ENCODE measurements at regions not wholly inside any gene's neighbourhood (a gene's known extent, or its start where the extent isn't known, plus 50 kb on each side); places are given as distances from the start of the nearest gene placed in this dataset.

GRCh38 chr10:44756216-44756615, 154.9 kb upstream of the TMEM72 start:
- WGBS (ENCODE audit: insufficient coverage, low coverage, missing lambda C conversion rate): 2% methylated on average over 6 of the region's 6 CpGs
- CTCF ChIA-PET (ENCODE audit: low intra/inter-chr PET ratio): no interaction called here

More at GRCh38 chr10:44756216-44756615, 154.9 kb upstream of the TMEM72 start:
- intact Hi-C loops (cut with micrococcal nuclease): no loop called here
- H3K9me3 ChIP-seq (replicated peaks; ENCODE audit: control insufficient read depth, insufficient read depth, low read depth, low read length): no peaks in the 10 kb centered on the region
- no peaks in the 10 kb centered on the region for H3K27me3 ChIP-seq (ENCODE audit: control insufficient read depth in 2 of 2, insufficient read depth in 2 of 2, low read length in 2 of 2)
- ATAC-seq: no peak
- no peaks in the 10 kb centered on the region for H3K36me3 ChIP-seq (ENCODE audit: control insufficient read depth, insufficient read depth, low read length)
- no peak overlapping the region for H3K4me2 ChIP-seq (ENCODE audit: insufficient read depth, low read length)
- POLR2A ChIA-PET: no interaction called here
- H2AFZ ChIP-seq (ENCODE audit: low read depth, low read length): no peak overlapping the region
- in situ Hi-C loops (cut with MboI): no loop called here
- H3K27ac ChIP-seq (ENCODE audit: extremely low read depth, low read depth, low read length): no peak overlapping the region
- H3K9ac ChIP-seq (ENCODE audit: insufficient read depth in 1 of 2, low read depth in 2 of 2, low read length in 2 of 2): no peak overlapping the region
- no peaks in the 10 kb centered on the region for H3K4me1 ChIP-seq (replicated peaks in 1 of 2; ENCODE audit: control insufficient read depth in 2 of 2, insufficient read depth in 2 of 2, low read length in 2 of 2)
- no peaks in the 10 kb centered on the region for H3K9me1 ChIP-seq (ENCODE audit: control insufficient read depth, insufficient read depth, low read length)
- no peak for DNase-seq (ENCODE audit: extremely low read depth in 1 of 4, low spot score in 3 of 4)
- no peaks in the 10 kb centered on the region for H4K20me1 ChIP-seq (replicated peaks; ENCODE audit: control insufficient read depth, insufficient read depth, low read length)
- H3K79me2 ChIP-seq (ENCODE audit: control insufficient read depth, insufficient read depth, low read length): no peaks in the 10 kb centered on the region
- no peak overlapping the region for H3K4me3 ChIP-seq
- TF ChIP-seq KHSRP (IDR thresholded peaks at IDR 0.05): no peak
- no peak for TF ChIP-seq DDX20 (tag; IDR thresholded peaks at IDR 0.05; ENCODE audit: low read depth)
- no peak for TF ChIP-seq POLR3A (IDR thresholded peaks at IDR 0.05; ENCODE audit: borderline replicate concordance, extremely low read depth, insufficient read depth, insufficient read length)
- no peak for TF ChIP-seq ZNF165 (CRISPR knock-in tag; IDR thresholded peaks at IDR 0.05; ENCODE audit: borderline replicate concordance)
- TF ChIP-seq TRIM25 (IDR thresholded peaks at IDR 0.05; ENCODE audit: borderline replicate concordance): no peak
- no peak for TF ChIP-seq XRCC4 (IDR thresholded peaks at IDR 0.05; ENCODE audit: extremely low read depth, insufficient read depth, insufficient read length)
- TF ChIP-seq SMARCC2 (IDR thresholded peaks at IDR 0.05; ENCODE audit: low read depth): no peak
- no peak for TF ChIP-seq ZNF124 (CRISPR knock-in tag; IDR thresholded peaks at IDR 0.05)
- TF ChIP-seq PBX2 (CRISPR knock-in tag; IDR thresholded peaks at IDR 0.05; ENCODE audit: low read depth): no peak
- no peak for TF ChIP-seq PBX2 (tag; conservative IDR thresholded peaks at IDR 0.05; ENCODE audit: low read depth)
- TF ChIP-seq ZNF395 (CRISPR knock-in tag; IDR thresholded peaks at IDR 0.05): no peak
- TF ChIP-seq GABPB1 (CRISPR knock-in tag; IDR thresholded peaks at IDR 0.05): no peak
- no peak for TF ChIP-seq HMG20B (CRISPR knock-in tag; IDR thresholded peaks at IDR 0.05)
- no peak for TF ChIP-seq RBBP5 (IDR thresholded peaks at IDR 0.05; ENCODE audit: borderline replicate concordance, insufficient read depth, low read length, poor library complexity, severe bottlenecking)
- TF ChIP-seq HIVEP1 (CRISPR knock-in tag; IDR thresholded peaks at IDR 0.05): no peak
- TF ChIP-seq SRSF1 (IDR thresholded peaks at IDR 0.05; ENCODE audit: low read depth, low read length): no peak
- FAIRE-seq: no peak
- BruUV-seq (replicated peaks): no TSS peak

Measured in K562 (cell line).